GM12892 (cell line): ENCODE measurements at regions not wholly inside any gene's neighbourhood (a gene's known extent, or its start where the extent isn't known, plus 50 kb on each side); places are given as distances from the start of the nearest gene placed in this dataset.

Experiments
- POLR2A ChIP-seq: IDR thresholded peaks from 2 replicates; pipeline ENCODE4 v1.6.1; 2011; ENCODE audit warnings: low read depth, low read length, control low read depth
- POLR2AphosphoS5 ChIP-seq: IDR thresholded peaks from 2 replicates; pipeline ENCODE4 v1.6.1; 2011; ENCODE audit warnings: low read depth, low read length, control low read depth
- TAF1 ChIP-seq: IDR thresholded peaks from 2 replicates; pipeline ENCODE4 v1.6.1; 2011; ENCODE audit warnings: low read depth, mild to moderate bottlenecking, control low read depth, low read length, borderline replicate concordance

- TF ChIP-seq POLR2A, result no peak
- no peak for TF ChIP-seq TAF1
- no peak for TF ChIP-seq POLR2AphosphoS5
These were observed 367.4 kb downstream of the GXYLT1 start for GRCh38 chr12:41777064-41777790.
